WTC11 (cell line): ENCODE measurements at regions not wholly inside any gene's neighbourhood (a gene's known extent, or its start where the extent isn't known, plus 50 kb on each side); places are given as distances from the start of the nearest gene placed in this dataset.

Source experiments
- CREB1 ChIP-seq: sonication (generic); formaldehyde crosslinking; IDR thresholded peaks from 2 replicates; pipeline ENCODE4 v1.8.0; 2023; ENCODE audit warnings: mild to moderate bottlenecking, missing genetic modification reagents
- HMGA2 ChIP-seq: fragments of 250-450 bp; sonication (Bioruptor Pico); IDR thresholded peaks from 2 replicates; pipeline ENCODE4 v1.4.0; 2021; ENCODE audit warnings: mild to moderate bottlenecking, moderate library complexity
- KAT7 ChIP-seq: sonication (generic); formaldehyde crosslinking; IDR thresholded peaks from 2 replicates; pipeline ENCODE4 v1.8.1; 2023; ENCODE audit warnings: missing genetic modification reagents, mild to moderate bottlenecking, borderline replicate concordance
- TF ChIP-seq, protein P1 (sequence below): fragments of 250-450 bp; sonication (Bioruptor Pico); IDR thresholded peaks from 2 replicates; pipeline ENCODE4 v1.9.0; 2021; ENCODE audit warnings: mild to moderate bottlenecking
- TF ChIP-seq, protein P2 (sequence below): fragments of 200-600 bp; IDR thresholded peaks from 2 replicates; pipeline ENCODE4 v1.8.0; 2022; ENCODE audit warnings: antibody characterized with exemption
- TF ChIP-seq, protein P3 (sequence below): sonication (generic); formaldehyde crosslinking; IDR thresholded peaks from 2 replicates; pipeline ENCODE4 v1.8.0; 2022; ENCODE audit warnings: mild to moderate bottlenecking, missing genetic modification reagents
- TF ChIP-seq, protein P4 (sequence below): sonication (generic); formaldehyde crosslinking; IDR thresholded peaks from 2 replicates; pipeline ENCODE4 v1.8.0; 2022; ENCODE audit warnings: mild to moderate bottlenecking, missing genetic modification reagents
- TF ChIP-seq, protein P5 (sequence below): sonication (generic); formaldehyde crosslinking; conservative IDR thresholded peaks from 2 replicates; pipeline ENCODE4 v1.8.1; 2022; ENCODE audit warnings: mild to moderate bottlenecking, missing genetic modification reagents

DNA sequence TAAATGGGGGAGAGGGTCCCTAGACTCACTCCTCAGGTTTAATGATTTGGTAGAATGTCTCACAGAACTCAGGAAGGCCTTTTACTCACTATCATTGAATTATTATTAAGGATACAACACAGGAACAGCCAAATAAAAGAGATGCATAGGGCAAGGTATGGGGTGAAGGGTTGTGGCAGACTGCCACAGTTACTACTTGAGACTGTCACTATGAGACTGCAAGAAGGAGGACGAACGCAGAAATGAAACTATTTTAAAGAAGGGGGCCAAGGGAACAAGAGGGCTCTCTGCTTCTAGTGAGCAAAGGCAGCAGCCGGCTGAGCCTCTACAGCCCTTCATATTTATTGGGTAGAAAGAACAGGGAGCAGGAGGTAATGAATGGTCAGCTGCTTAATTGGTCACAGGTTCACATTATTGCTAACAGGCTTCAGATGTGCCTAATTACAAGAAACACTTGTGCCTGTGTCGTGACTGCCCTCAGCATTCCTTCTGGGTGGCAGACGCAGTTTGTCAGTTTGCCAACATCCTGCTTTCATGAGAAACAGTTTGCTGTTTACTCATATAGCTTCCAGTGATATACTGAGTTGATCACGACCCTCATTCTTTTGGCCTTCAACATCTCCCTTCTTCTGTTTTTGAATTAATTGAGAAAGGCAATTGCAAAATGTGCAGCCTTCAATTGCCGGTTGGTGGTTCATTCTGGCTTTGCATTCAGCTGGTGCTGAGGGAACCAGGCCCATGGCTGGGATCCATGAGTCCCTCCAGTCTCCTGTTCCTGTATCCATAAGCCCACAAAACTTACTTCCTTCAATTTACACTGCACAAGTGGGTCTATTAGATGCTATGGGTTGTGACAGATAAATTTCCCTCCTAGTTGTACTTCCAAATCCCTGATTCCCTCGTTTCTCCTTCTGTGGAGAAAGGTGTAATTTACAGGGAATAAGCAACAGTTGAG is 82.8 kb upstream of the PLEKHG7 start:
- TF ChIP-seq, protein P1, sequence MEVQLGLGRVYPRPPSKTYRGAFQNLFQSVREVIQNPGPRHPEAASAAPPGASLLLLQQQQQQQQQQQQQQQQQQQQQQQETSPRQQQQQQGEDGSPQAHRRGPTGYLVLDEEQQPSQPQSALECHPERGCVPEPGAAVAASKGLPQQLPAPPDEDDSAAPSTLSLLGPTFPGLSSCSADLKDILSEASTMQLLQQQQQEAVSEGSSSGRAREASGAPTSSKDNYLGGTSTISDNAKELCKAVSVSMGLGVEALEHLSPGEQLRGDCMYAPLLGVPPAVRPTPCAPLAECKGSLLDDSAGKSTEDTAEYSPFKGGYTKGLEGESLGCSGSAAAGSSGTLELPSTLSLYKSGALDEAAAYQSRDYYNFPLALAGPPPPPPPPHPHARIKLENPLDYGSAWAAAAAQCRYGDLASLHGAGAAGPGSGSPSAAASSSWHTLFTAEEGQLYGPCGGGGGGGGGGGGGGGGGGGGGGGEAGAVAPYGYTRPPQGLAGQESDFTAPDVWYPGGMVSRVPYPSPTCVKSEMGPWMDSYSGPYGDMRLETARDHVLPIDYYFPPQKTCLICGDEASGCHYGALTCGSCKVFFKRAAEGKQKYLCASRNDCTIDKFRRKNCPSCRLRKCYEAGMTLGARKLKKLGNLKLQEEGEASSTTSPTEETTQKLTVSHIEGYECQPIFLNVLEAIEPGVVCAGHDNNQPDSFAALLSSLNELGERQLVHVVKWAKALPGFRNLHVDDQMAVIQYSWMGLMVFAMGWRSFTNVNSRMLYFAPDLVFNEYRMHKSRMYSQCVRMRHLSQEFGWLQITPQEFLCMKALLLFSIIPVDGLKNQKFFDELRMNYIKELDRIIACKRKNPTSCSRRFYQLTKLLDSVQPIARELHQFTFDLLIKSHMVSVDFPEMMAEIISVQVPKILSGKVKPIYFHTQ (CRISPR knock-in tag): no peak
- TF ChIP-seq, protein P2, sequence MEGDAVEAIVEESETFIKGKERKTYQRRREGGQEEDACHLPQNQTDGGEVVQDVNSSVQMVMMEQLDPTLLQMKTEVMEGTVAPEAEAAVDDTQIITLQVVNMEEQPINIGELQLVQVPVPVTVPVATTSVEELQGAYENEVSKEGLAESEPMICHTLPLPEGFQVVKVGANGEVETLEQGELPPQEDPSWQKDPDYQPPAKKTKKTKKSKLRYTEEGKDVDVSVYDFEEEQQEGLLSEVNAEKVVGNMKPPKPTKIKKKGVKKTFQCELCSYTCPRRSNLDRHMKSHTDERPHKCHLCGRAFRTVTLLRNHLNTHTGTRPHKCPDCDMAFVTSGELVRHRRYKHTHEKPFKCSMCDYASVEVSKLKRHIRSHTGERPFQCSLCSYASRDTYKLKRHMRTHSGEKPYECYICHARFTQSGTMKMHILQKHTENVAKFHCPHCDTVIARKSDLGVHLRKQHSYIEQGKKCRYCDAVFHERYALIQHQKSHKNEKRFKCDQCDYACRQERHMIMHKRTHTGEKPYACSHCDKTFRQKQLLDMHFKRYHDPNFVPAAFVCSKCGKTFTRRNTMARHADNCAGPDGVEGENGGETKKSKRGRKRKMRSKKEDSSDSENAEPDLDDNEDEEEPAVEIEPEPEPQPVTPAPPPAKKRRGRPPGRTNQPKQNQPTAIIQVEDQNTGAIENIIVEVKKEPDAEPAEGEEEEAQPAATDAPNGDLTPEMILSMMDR: no peak
- TF ChIP-seq, protein P3, sequence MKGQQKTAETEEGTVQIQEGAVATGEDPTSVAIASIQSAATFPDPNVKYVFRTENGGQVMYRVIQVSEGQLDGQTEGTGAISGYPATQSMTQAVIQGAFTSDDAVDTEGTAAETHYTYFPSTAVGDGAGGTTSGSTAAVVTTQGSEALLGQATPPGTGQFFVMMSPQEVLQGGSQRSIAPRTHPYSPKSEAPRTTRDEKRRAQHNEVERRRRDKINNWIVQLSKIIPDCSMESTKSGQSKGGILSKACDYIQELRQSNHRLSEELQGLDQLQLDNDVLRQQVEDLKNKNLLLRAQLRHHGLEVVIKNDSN: no peak
- TF ChIP-seq KAT7 (CRISPR knock-in tag): no peak
- TF ChIP-seq, protein P4, sequence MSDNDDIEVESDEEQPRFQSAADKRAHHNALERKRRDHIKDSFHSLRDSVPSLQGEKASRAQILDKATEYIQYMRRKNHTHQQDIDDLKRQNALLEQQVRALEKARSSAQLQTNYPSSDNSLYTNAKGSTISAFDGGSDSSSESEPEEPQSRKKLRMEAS (CRISPR knock-in tag): no peak
- TF ChIP-seq, protein P5, sequence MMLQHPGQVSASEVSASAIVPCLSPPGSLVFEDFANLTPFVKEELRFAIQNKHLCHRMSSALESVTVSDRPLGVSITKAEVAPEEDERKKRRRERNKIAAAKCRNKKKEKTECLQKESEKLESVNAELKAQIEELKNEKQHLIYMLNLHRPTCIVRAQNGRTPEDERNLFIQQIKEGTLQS (CRISPR knock-in tag): no peak
- TF ChIP-seq CREB1: no peak
- no peak for TF ChIP-seq HMGA2 (CRISPR knock-in tag)
